Activated naive CD4-positive, alpha-beta T cell (primary cell): ENCODE measurements at regions not wholly inside any gene's neighbourhood (a gene's known extent, or its start where the extent isn't known, plus 50 kb on each side); places are given as distances from the start of the nearest gene placed in this dataset.

Experiments
- DNase-seq, 4 experiments: peaks; one replicate each; lab custom pipeline; 2025; lab: John Stamatoyannopoulos, UW

GRCh38 chr20:60636417-60636816 is 615.6 kb upstream of the CDH4 start:
- DNase-seq, result no peak

- DNase-seq, result no peak
Measured at GRCh38 chr20:60637801-60638200, 614.3 kb upstream of the CDH4 start.

GRCh38 chr20:60638430-60639098 is 613.5 kb upstream of the CDH4 start:
- DNase-seq, result no peak

- DNase-seq, result no peak
Measured at GRCh38 chr20:60641879-60642447, 610.1 kb upstream of the CDH4 start.

- DNase-seq, result no peak
Measured at GRCh38 chr20:60642541-60642940, 609.5 kb upstream of the CDH4 start.

GRCh38 chr20:60648556-60648955 is 603.5 kb upstream of the CDH4 start:
- DNase-seq, result no peak

GRCh38 chr20:60649541-60649940 is 602.5 kb upstream of the CDH4 start:
- DNase-seq, result no peak

GRCh38 chr20:60650087-60650486 is 602.0 kb upstream of the CDH4 start:
- no peak for DNase-seq

- DNase-seq, result no peak
Measured at GRCh38 chr20:60652046-60652445, 600.0 kb upstream of the CDH4 start.

- no peak for DNase-seq
Measured at GRCh38 chr20:60652615-60653014, 599.4 kb upstream of the CDH4 start.

GRCh38 chr20:60653111-60653845 is 598.8 kb upstream of the CDH4 start:
- DNase-seq, result no peak

GRCh38 chr20:60658681-60659080 is 593.4 kb upstream of the CDH4 start:
- no peak for DNase-seq

GRCh38 chr20:60659240-60659639 is 592.8 kb upstream of the CDH4 start:
- no peak for DNase-seq

- DNase-seq, result no peak
Measured at GRCh38 chr20:60662307-60662706, 589.8 kb upstream of the CDH4 start.

GRCh38 chr20:60664106-60664505 is 588.0 kb upstream of the CDH4 start:
- DNase-seq, result no peak

- no peak for DNase-seq
Measured at GRCh38 chr20:60667641-60668040, 584.4 kb upstream of the CDH4 start.

- DNase-seq, result no peak
Measured at GRCh38 chr20:60669211-60669610, 582.9 kb upstream of the CDH4 start.

- no peak for DNase-seq
Measured at GRCh38 chr20:60676011-60676410, 576.0 kb upstream of the CDH4 start.

GRCh38 chr20:60677819-60678218 is 574.2 kb upstream of the CDH4 start:
- DNase-seq, result no peak

GRCh38 chr20:60680554-60680953 is 571.5 kb upstream of the CDH4 start:
- no peak for DNase-seq

GRCh38 chr20:60687213-60687612 is 564.8 kb upstream of the CDH4 start:
- DNase-seq, result no peak

GRCh38 chr20:60690771-60691170 is 561.3 kb upstream of the CDH4 start:
- DNase-seq, result no peak

GRCh38 chr20:60691966-60692615 is 560.0 kb upstream of the CDH4 start:
- no peak for DNase-seq
